H1 (cell line): ENCODE measurements at regions not wholly inside any gene's neighbourhood (a gene's known extent, or its start where the extent isn't known, plus 50 kb on each side); places are given as distances from the start of the nearest gene placed in this dataset.

Experiments used
- CTCF ChIA-PET: fragments of 300-600 bp; sonication (Branson Sonifier 250); formaldehyde crosslinking; loops from one replicate; lab custom pipeline; 2021; ENCODE audit not compliant: partially characterized antibody; lab: Charles Lee
- POLR2A ChIA-PET: fragments of 300-600 bp; sonication (Branson Sonifier 250); formaldehyde crosslinking; loops from one replicate; lab custom pipeline; 2021; ENCODE audit warnings: inconsistent platforms; ENCODE audit not compliant: partially characterized antibody; lab: Charles Lee
- DNase-seq, 2 experiments: peaks; one replicate each; pipeline versions ENCODE4 v3.0.0 to v3.0.0-alpha.2; 2010 to 2022; ENCODE audit warnings: low spot score in 2 of 2, low read depth in 1 of 2, mixed read lengths in 1 of 2
- FAIRE-seq: peaks from 2 replicates; lab custom pipeline; 2011; peaks lifted over from hg19 to GRCh38; lab: Jason Lieb, UNC
- H2AFZ ChIP-seq: 2 replicates; pipeline ENCODE4 v1.8.1; 2012; ENCODE audit warnings: low read length, inconsistent platforms
- H2AK5ac ChIP-seq: 2 replicates; pipeline ENCODE4 v1.6.1; 2013; ENCODE audit warnings: low read depth, low read length
- H2BK120ac ChIP-seq: replicated peaks from 2 replicates; pipeline ENCODE3; 2013; ENCODE audit warnings: low read depth, low read length, inconsistent platforms
- H2BK12ac ChIP-seq: 2 replicates; pipeline ENCODE4 v1.6.1; 2013; ENCODE audit warnings: low read depth, low read length
- H2BK15ac ChIP-seq: 2 replicates; pipeline ENCODE4 v1.6.1; 2013; ENCODE audit warnings: low read length
- H2BK20ac ChIP-seq: 2 replicates; pipeline ENCODE4 v1.6.1; 2013; ENCODE audit warnings: low read length
- H2BK5ac ChIP-seq: 2 replicates; pipeline ENCODE4 v1.6.1; 2013; ENCODE audit warnings: low read depth, low read length
- H3K14ac ChIP-seq: 2 replicates; pipeline ENCODE4 v1.6.1; 2013; ENCODE audit warnings: inconsistent platforms; ENCODE audit not compliant: insufficient read length
- H3K18ac ChIP-seq: 2 replicates; pipeline ENCODE4 v1.6.1; 2013; ENCODE audit warnings: low read length; ENCODE audit errors: extremely low read depth
- H3K23ac ChIP-seq: 2 replicates; pipeline ENCODE4 v1.6.1; 2013; ENCODE audit warnings: inconsistent platforms; ENCODE audit not compliant: insufficient read length
- H3K23me2 ChIP-seq: 2 replicates; pipeline ENCODE4 v1.6.1; 2013; ENCODE audit warnings: low read depth, low read length
- H3K27ac ChIP-seq: 2 replicates; pipeline ENCODE4 v1.6.1; 2011; ENCODE audit warnings: low read depth, low read length, inconsistent platforms
- H3K27me3 ChIP-seq, 4 experiments: replicated peaks in 1 of 4; 1 replicate in 1 of 4; 2 replicates in 3 of 4; pipeline versions ENCODE4 v1.6.1 to v1.8.1; 2011 to 2013; ENCODE audit warnings: low read length in 3 of 4, mild to moderate bottlenecking in 3 of 4, inconsistent platforms in 2 of 4, mixed read lengths in 2 of 4, moderate library complexity in 1 of 4; ENCODE audit not compliant: control insufficient read depth in 3 of 4, insufficient read depth in 3 of 4; ENCODE audit errors: extremely low read depth in 1 of 4
- H3K36me3 ChIP-seq, 4 experiments: 2 replicates each; pipeline versions ENCODE4 v1.6.1 to v1.8.1; 2011 to 2013; ENCODE audit warnings: mild to moderate bottlenecking in 4 of 4, low read length in 3 of 4, moderate library complexity in 2 of 4, control low read depth in 1 of 4, inconsistent platforms in 1 of 4; ENCODE audit not compliant: insufficient read depth in 4 of 4, control insufficient read depth in 2 of 4
- H3K4ac ChIP-seq: replicated peaks from 2 replicates; pipeline ENCODE3; 2013; ENCODE audit warnings: low read length, low read depth, mixed read lengths, inconsistent platforms; ENCODE audit not compliant: insufficient read length
- H3K4me1 ChIP-seq, 4 experiments: replicated peaks in 1 of 4; 1 replicate in 1 of 4; 2 replicates in 3 of 4; pipeline versions ENCODE4 v1.6.1 to v1.8.1; 2011 to 2013; ENCODE audit warnings: low read length in 3 of 4, inconsistent platforms in 2 of 4, mixed read lengths in 1 of 4; ENCODE audit not compliant: insufficient read depth in 4 of 4, control insufficient read depth in 3 of 4
- H3K4me2 ChIP-seq, 2 experiments: 2 replicates each; pipeline versions ENCODE4 v1.6.1 to v1.8.1; 2011 to 2013; ENCODE audit warnings: low read depth in 2 of 2, low read length in 2 of 2, control low read depth in 1 of 2, inconsistent platforms in 1 of 2, mild to moderate bottlenecking in 1 of 2; ENCODE audit not compliant: insufficient read depth in 1 of 2
- H3K4me3 ChIP-seq, 4 experiments: fragments of 200-600, 300-600 bp in 1 of 4; sonication (generic), shearing (Covaris generic), sonication (Bioruptor Twin) in 1 of 4; 2 replicates each; pipeline versions ENCODE4 v1.5.1 to v1.8.1; 2011 to 2016; ENCODE audit warnings: low read length in 4 of 4, low read depth in 3 of 4, control low read depth in 2 of 4, inconsistent platforms in 2 of 4, mild to moderate bottlenecking in 2 of 4, mixed read lengths in 1 of 4, moderate library complexity in 1 of 4; ENCODE audit not compliant: insufficient read depth in 2 of 4; ENCODE audit errors: extremely low read depth in 1 of 4
- H3K56ac ChIP-seq: replicated peaks from 2 replicates; pipeline ENCODE3; 2013; ENCODE audit warnings: low read depth, mild to moderate bottlenecking, mixed read lengths, low read length, inconsistent platforms; ENCODE audit not compliant: insufficient read length
- H3K79me1 ChIP-seq: 2 replicates; pipeline ENCODE4 v1.6.1; 2013; ENCODE audit warnings: low read depth, low read length, control low read depth
- H3K79me2 ChIP-seq, 2 experiments: 2 replicates each; pipeline versions ENCODE4 v1.6.1 to v1.8.1; 2012 to 2013; ENCODE audit warnings: low read length in 2 of 2, mild to moderate bottlenecking in 2 of 2, inconsistent platforms in 1 of 2; ENCODE audit not compliant: insufficient read depth in 2 of 2, control insufficient read depth in 1 of 2
- H3K9ac ChIP-seq, 4 experiments: replicated peaks in 1 of 4; 1 replicate in 1 of 4; 2 replicates in 3 of 4; pipeline versions ENCODE4 v1.6.1 to v1.8.1; 2011 to 2013; ENCODE audit warnings: low read depth in 3 of 4, low read length in 3 of 4, control low read depth in 2 of 4, mild to moderate bottlenecking in 2 of 4, moderate library complexity in 2 of 4, inconsistent platforms in 1 of 4; ENCODE audit errors: extremely low read depth in 1 of 4
- H3K9me3 ChIP-seq, 2 experiments: 2 replicates each; pipeline versions ENCODE4 v1.6.1 to v1.8.1; 2012 to 2013; ENCODE audit warnings: mild to moderate bottlenecking in 2 of 2, moderate library complexity in 2 of 2, control low read depth in 1 of 2, inconsistent platforms in 1 of 2, low read depth in 1 of 2, low read length in 1 of 2, mixed read lengths in 1 of 2; ENCODE audit not compliant: insufficient read depth in 2 of 2
- H4K20me1 ChIP-seq, 2 experiments: replicated peaks in 1 of 2; 2 replicates each; pipeline versions ENCODE3 to v1.8.1; 2011 to 2013; ENCODE audit warnings: inconsistent platforms in 2 of 2, low read length in 2 of 2, mild to moderate bottlenecking in 1 of 2; ENCODE audit not compliant: insufficient read depth in 2 of 2, control insufficient read depth in 1 of 2
- H4K5ac ChIP-seq: 2 replicates; pipeline ENCODE4 v1.6.1; 2013; ENCODE audit warnings: low read length, low read depth, mixed read lengths, inconsistent platforms; ENCODE audit not compliant: insufficient read length
- H4K8ac ChIP-seq: 2 replicates; pipeline ENCODE4 v1.8.0; 2013; ENCODE audit warnings: mild to moderate bottlenecking, moderate library complexity, low read length, inconsistent platforms; ENCODE audit not compliant: insufficient read depth; ENCODE audit errors: extremely low read depth
- H4K91ac ChIP-seq: replicated peaks from 2 replicates; pipeline ENCODE3; 2013; ENCODE audit warnings: low read length, mixed read lengths, inconsistent platforms; ENCODE audit not compliant: insufficient read length
- ASH2L ChIP-seq: fragments of 200-600, 300-600 bp; sonication (generic); IDR thresholded peaks from one replicate; pipeline ENCODE4 v1.7.1; 2017; ENCODE audit warnings: low read length
- CHD1 ChIP-seq: IDR thresholded peaks from 2 replicates; pipeline ENCODE4 v1.6.1; 2012; ENCODE audit warnings: low read depth, low read length, improper control_type of control experiment
- GTF2F1 ChIP-seq: IDR thresholded peaks from 2 replicates; pipeline ENCODE4 v1.6.1; 2012; ENCODE audit warnings: low read depth, low read length, improper control_type of control experiment, borderline replicate concordance
- KDM5A ChIP-seq: fragments of 200-600 bp; IDR thresholded peaks from 2 replicates; pipeline ENCODE4 v1.7.1; 2012; ENCODE audit warnings: mild to moderate bottlenecking, low read length, inconsistent platforms, mixed read lengths
- MAFK ChIP-seq: IDR thresholded peaks from 2 replicates; pipeline ENCODE4 v1.6.1; 2012; ENCODE audit warnings: low read depth, mild to moderate bottlenecking, improper control_type of control experiment, low read length
- RXRA ChIP-seq: IDR thresholded peaks from 2 replicates; pipeline ENCODE4 v1.6.1; 2011; ENCODE audit warnings: low read depth, mild to moderate bottlenecking, low read length, moderate library complexity; ENCODE audit not compliant: insufficient read depth
- SP2 ChIP-seq: IDR thresholded peaks from 2 replicates; pipeline ENCODE4 v1.6.1; 2012; ENCODE audit warnings: mild to moderate bottlenecking, low read length, inconsistent platforms
- SRF ChIP-seq: IDR thresholded peaks from 2 replicates; pipeline ENCODE4 v1.6.1; 2011; ENCODE audit warnings: mild to moderate bottlenecking, low read depth, low read length, moderate library complexity
- TBP ChIP-seq: IDR thresholded peaks from 2 replicates; pipeline ENCODE4 v1.6.1; 2011; ENCODE audit warnings: low read depth, low read length, improper control_type of control experiment
- YY1 ChIP-seq: IDR thresholded peaks from 2 replicates; pipeline ENCODE4 v1.6.1; 2011; ENCODE audit warnings: low read depth, mild to moderate bottlenecking, low read length
- WGBS, 2 experiments: shearing (Covaris generic) in 1 of 2; methylation state at CpG; one replicate each; pipeline versions ENCODE4 v1.1.6 to v1.1.7; 2013 to 2015; ENCODE audit warnings: low lambda C conversion rate in 2 of 2, mixed read lengths in 2 of 2, inconsistent platforms in 1 of 2, low coverage in 1 of 2, missing lambda C conversion rate in 1 of 2; ENCODE audit not compliant: insufficient replicate concordance in 2 of 2, insufficient coverage in 1 of 2, insufficient read length in 1 of 2; ENCODE audit errors: extremely low coverage in 1 of 2, missing lambda C conversion rate in 1 of 2; 5-methylcytosine and 5-hydroxymethylcytosine counted together

GRCh38 chr5:91493086-91493485, 110.0 kb upstream of the ARRDC3 start:
- ChIA-PET CTCF (interaction anchor here (1.2 kb wide), 1 partner anchor 54 kb away, joined by 3 read pairs; no protein-coding TSS in a partner anchor), POLR2A (no interaction called here)
- Histone ChIP-seq H4K8ac (no peak overlapping the region), H2BK20ac (no peak overlapping the region), H2AK5ac (no peak overlapping the region), H3K4ac (no peak overlapping the region), H3K27me3 (no peaks in the 10 kb centered on the region), H4K20me1 (no peaks in the 10 kb centered on the region), H3K79me2 (no peaks in the 10 kb centered on the region), H2BK12ac (no peak overlapping the region), H3K36me3 (no peaks in the 10 kb centered on the region), H3K4me3 (no peak overlapping the region), H4K5ac (no peak overlapping the region), H2BK120ac (no peak overlapping the region), H3K4me1 (no peaks in the 10 kb centered on the region; a peak in 1 of 7 replicates), H3K23me2 (no peaks in the 10 kb centered on the region; the same call in 1 of the 2 replicates), H3K9me3 (no peaks in the 10 kb centered on the region), H3K56ac (no peak overlapping the region), H4K91ac (no peak overlapping the region), H2BK15ac (no peak overlapping the region), H3K27ac (no peak overlapping the region), H3K4me2 (no peak overlapping the region), H3K14ac (no peak overlapping the region), H2AFZ (no peak overlapping the region), H3K9ac (no peak overlapping the region), H3K79me1 (no peaks in the 10 kb centered on the region), H3K23ac (no peak overlapping the region), H2BK5ac (no peak overlapping the region), H3K18ac (no peak overlapping the region)
- WGBS, 2 experiments: 79% methylated on average over 1 of the region's 1 CpG; no CpG with 5 or more reads in 1 of the 2 experiments
- TF ChIP-seq SRF (no peak), GTF2F1 (no peak), ASH2L (no peak), MAFK (no peak), RXRA (no peak), SP2 (no peak), YY1 (no peak), KDM5A (no peak), TBP (no peak), CHD1 (no peak)
- FAIRE-seq (no peak), DNase-seq (no peak)
